ENCODE measurements at regions not wholly inside any gene's neighbourhood (a gene's known extent, or its start where the extent isn't known, plus 50 kb on each side); places are given as distances from the start of the nearest gene placed in this dataset.

- no peak for DNase-seq (ENCODE audit: extremely low read depth, low read depth)
- H3K4me3 ChIP-seq (replicated peaks; ENCODE audit: low read depth, low read length) = no peak overlapping the region
- TF ChIP-seq CTCF (IDR thresholded peaks at IDR 0.05; ENCODE audit: low read depth, low read length, missing control alignments) = no peak
Observed at GRCh38 chr4:62683799-62684566, 1483.9 kb downstream of the ADGRL3 start.

- H3K4me3 ChIP-seq (replicated peaks; ENCODE audit: low read depth, low read length) = no peak overlapping the region
- TF ChIP-seq CTCF (IDR thresholded peaks at IDR 0.05; ENCODE audit: low read depth, low read length, missing control alignments) = no peak
- DNase-seq (ENCODE audit: extremely low read depth, low read depth) = no peak
Observed at GRCh38 chr4:62676962-62677361, 1476.8 kb downstream of the ADGRL3 start.

- H3K4me3 ChIP-seq (replicated peaks; ENCODE audit: low read depth, low read length) = no peak overlapping the region
- DNase-seq (ENCODE audit: extremely low read depth, low read depth) = no peak
- TF ChIP-seq CTCF (IDR thresholded peaks at IDR 0.05; ENCODE audit: low read depth, low read length, missing control alignments) = no peak
Observed at GRCh38 chr4:62670514-62670913, 1470.4 kb downstream of the ADGRL3 start.

GRCh38 chr4:62661821-62662220 is 1461.7 kb downstream of the ADGRL3 start:
- no peak for DNase-seq (ENCODE audit: extremely low read depth, low read depth)
- no peak overlapping the region for H3K4me3 ChIP-seq (replicated peaks; ENCODE audit: low read depth, low read length)
- no peak for TF ChIP-seq CTCF (IDR thresholded peaks at IDR 0.05; ENCODE audit: low read depth, low read length, missing control alignments)

GRCh38 chr4:62656006-62656405 is 1455.9 kb downstream of the ADGRL3 start:
- H3K4me3 ChIP-seq (replicated peaks; ENCODE audit: low read depth, low read length) = no peak overlapping the region
- no peak for DNase-seq (ENCODE audit: extremely low read depth, low read depth)
- no peak for TF ChIP-seq CTCF (IDR thresholded peaks at IDR 0.05; ENCODE audit: low read depth, low read length, missing control alignments)

- no peak for DNase-seq (ENCODE audit: extremely low read depth, low read depth)
- TF ChIP-seq CTCF (IDR thresholded peaks at IDR 0.05; ENCODE audit: low read depth, low read length, missing control alignments) = no peak
- no peak overlapping the region for H3K4me3 ChIP-seq (replicated peaks; ENCODE audit: low read depth, low read length)
Observed at GRCh38 chr4:62644372-62644771, 1444.2 kb downstream of the ADGRL3 start.

- DNase-seq (ENCODE audit: extremely low read depth, low read depth) = no peak
- no peak overlapping the region for H3K4me3 ChIP-seq (replicated peaks; ENCODE audit: low read depth, low read length)
- no peak for TF ChIP-seq CTCF (IDR thresholded peaks at IDR 0.05; ENCODE audit: low read depth, low read length, missing control alignments)
Observed at GRCh38 chr4:62640296-62640695, 1440.2 kb downstream of the ADGRL3 start.
